HL-60 (cell line): ENCODE measurements at regions not wholly inside any gene's neighbourhood (a gene's known extent, or its start where the extent isn't known, plus 50 kb on each side); places are given as distances from the start of the nearest gene placed in this dataset.

ENCODE experiments used
- DNase-seq, 2 experiments: peaks; one replicate each; pipeline ENCODE4 v3.0.0-alpha.2; 2010 to 2020; ENCODE audit warnings: low read depth in 1 of 2, low spot score in 1 of 2
- H3K27ac ChIP-seq: fragments of 250-450 bp; sonication (Bioruptor Pico); replicated peaks from 2 replicates; pipeline ENCODE4 v1.5.1; 2020; ENCODE audit warnings: mild to moderate bottlenecking, moderate library complexity
- H3K27me3 ChIP-seq: fragments of 250-450 bp; sonication (Bioruptor Pico); 2 replicates; pipeline ENCODE4 v1.5.1; 2021; ENCODE audit warnings: mild to moderate bottlenecking, moderate library complexity; ENCODE audit not compliant: insufficient read depth, poor library complexity, severe bottlenecking
- H3K4me3 ChIP-seq: replicated peaks from 2 replicates; pipeline ENCODE4 v1.5.1; 2011; ENCODE audit warnings: mild to moderate bottlenecking, control low read depth, low read length; ENCODE audit not compliant: insufficient read depth
- GABPA ChIP-seq: IDR thresholded peaks from 2 replicates; pipeline ENCODE4 v1.6.1; 2012; ENCODE audit warnings: low read depth
- POLR2AphosphoS5 ChIP-seq: IDR thresholded peaks from 2 replicates; pipeline ENCODE4 v1.6.1; 2012; ENCODE audit warnings: low read depth
- SPI1 ChIP-seq: IDR thresholded peaks from 2 replicates; pipeline ENCODE4 v1.6.1; 2012; ENCODE audit warnings: low read depth, mild to moderate bottlenecking, borderline replicate concordance
- TF ChIP-seq, protein P1 (sequence below): IDR thresholded peaks from one replicate; pipeline ENCODE4 v1.5.1; 2011; ENCODE audit warnings: low read length, control low read depth, inconsistent platforms; ENCODE audit not compliant: insufficient read depth
- TF ChIP-seq, protein P2 (sequence below): IDR thresholded peaks from 2 replicates; pipeline ENCODE4 v1.6.1; 2012; ENCODE audit warnings: low read depth; ENCODE audit not compliant: insufficient replicate concordance

DNA sequence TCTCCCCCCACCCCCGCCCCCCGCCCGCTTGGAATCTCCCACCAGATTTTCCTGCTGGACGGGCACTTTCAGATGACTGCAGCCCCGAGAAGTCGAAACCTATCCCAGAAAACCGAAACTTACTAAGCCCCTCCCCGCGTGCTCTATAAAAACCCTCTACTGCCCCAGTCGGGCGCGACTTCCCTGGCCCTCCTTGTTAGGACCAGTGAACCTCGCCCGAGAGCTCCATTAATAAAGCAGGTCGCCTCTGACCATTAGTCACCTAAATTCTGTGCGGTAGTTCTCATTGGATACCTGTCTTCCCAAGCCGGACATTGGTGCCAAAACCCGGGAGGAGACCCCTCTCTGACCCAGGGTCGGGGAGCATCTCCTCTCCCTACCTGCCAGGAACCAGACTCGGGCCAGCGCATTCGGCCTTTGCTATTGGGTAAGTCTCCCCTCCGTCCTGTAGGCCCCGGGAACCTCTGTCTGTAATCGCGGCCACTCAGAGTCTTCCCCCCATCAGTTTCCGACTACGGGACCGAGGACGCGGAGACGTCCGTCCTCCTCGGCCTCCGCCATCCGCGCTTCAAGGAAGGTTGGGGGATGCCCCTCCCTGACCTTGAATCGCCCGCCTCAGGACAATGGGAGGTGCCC, 958.0 kb downstream of the RPA4 start:
- TF ChIP-seq, protein P1, sequence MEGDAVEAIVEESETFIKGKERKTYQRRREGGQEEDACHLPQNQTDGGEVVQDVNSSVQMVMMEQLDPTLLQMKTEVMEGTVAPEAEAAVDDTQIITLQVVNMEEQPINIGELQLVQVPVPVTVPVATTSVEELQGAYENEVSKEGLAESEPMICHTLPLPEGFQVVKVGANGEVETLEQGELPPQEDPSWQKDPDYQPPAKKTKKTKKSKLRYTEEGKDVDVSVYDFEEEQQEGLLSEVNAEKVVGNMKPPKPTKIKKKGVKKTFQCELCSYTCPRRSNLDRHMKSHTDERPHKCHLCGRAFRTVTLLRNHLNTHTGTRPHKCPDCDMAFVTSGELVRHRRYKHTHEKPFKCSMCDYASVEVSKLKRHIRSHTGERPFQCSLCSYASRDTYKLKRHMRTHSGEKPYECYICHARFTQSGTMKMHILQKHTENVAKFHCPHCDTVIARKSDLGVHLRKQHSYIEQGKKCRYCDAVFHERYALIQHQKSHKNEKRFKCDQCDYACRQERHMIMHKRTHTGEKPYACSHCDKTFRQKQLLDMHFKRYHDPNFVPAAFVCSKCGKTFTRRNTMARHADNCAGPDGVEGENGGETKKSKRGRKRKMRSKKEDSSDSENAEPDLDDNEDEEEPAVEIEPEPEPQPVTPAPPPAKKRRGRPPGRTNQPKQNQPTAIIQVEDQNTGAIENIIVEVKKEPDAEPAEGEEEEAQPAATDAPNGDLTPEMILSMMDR, result no peak
- no peak for TF ChIP-seq POLR2AphosphoS5
- no peaks in the 10 kb centered on the region for H3K27me3 ChIP-seq
- H3K4me3 ChIP-seq, result no peak overlapping the region
- H3K27ac ChIP-seq, result no peak overlapping the region
- DNase-seq, result no peak

DNA sequence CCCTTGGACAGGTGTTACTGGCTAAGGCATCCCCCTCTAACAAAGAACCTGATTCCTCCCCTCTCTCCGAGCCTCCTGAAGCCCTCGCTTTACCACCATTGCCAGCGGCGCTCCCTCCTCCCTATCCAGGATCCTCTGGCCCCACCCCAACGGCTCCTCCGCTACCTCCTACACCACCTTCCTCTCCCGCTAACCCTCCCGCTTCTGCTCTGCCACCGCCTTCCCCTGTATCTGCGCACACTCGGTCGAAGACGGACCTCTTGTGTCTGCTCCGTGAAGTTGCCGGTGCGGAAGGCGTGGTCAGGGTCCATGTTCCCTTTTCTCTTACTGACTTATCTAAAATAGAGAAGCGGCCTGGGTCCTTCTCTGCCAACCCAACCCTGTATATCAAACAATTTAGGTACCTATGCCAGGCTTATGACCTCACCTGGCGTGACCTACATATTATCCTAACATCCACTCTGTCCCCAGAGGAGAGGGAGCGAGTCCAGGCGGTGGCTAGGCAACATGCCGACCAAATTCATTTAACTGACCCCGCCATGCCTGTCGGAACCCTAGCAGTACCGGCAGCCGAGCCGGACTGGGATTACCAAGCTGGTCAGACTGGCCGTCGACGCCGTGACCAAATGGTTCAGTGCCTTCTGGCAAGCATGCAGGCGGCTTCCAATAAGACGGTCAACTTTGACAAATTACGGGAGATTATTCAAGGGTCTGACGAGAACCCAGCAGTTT, 958.9 kb downstream of the RPA4 start:
- no peak for DNase-seq
- no peaks in the 10 kb centered on the region for H3K27me3 ChIP-seq
- TF ChIP-seq GABPA (no peak), POLR2AphosphoS5 (no peak), SPI1 (no peak)
- TF ChIP-seq, protein P2, sequence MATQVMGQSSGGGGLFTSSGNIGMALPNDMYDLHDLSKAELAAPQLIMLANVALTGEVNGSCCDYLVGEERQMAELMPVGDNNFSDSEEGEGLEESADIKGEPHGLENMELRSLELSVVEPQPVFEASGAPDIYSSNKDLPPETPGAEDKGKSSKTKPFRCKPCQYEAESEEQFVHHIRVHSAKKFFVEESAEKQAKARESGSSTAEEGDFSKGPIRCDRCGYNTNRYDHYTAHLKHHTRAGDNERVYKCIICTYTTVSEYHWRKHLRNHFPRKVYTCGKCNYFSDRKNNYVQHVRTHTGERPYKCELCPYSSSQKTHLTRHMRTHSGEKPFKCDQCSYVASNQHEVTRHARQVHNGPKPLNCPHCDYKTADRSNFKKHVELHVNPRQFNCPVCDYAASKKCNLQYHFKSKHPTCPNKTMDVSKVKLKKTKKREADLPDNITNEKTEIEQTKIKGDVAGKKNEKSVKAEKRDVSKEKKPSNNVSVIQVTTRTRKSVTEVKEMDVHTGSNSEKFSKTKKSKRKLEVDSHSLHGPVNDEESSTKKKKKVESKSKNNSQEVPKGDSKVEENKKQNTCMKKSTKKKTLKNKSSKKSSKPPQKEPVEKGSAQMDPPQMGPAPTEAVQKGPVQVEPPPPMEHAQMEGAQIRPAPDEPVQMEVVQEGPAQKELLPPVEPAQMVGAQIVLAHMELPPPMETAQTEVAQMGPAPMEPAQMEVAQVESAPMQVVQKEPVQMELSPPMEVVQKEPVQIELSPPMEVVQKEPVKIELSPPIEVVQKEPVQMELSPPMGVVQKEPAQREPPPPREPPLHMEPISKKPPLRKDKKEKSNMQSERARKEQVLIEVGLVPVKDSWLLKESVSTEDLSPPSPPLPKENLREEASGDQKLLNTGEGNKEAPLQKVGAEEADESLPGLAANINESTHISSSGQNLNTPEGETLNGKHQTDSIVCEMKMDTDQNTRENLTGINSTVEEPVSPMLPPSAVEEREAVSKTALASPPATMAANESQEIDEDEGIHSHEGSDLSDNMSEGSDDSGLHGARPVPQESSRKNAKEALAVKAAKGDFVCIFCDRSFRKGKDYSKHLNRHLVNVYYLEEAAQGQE, result no peak
- TF ChIP-seq, protein P1, result no peak

GRCh38 chrX:97843200-97843811, 959.6 kb downstream of the RPA4 start:
- Histone ChIP-seq H3K4me3 (no peak overlapping the region), H3K27me3 (no peaks in the 10 kb centered on the region), H3K27ac (no peak overlapping the region)
- DNase-seq, result no peak
- TF ChIP-seq, protein P1, result no peak
- TF ChIP-seq SPI1 (no peak), GABPA (no peak), POLR2AphosphoS5 (no peak)
- TF ChIP-seq, protein P2, result no peak

More for the DNA sequence above, 958.9 kb downstream of the RPA4 start:
- no peak overlapping the region for H3K4me3 ChIP-seq
- no peak overlapping the region for H3K27ac ChIP-seq
